ENCODE measurements at regions not wholly inside any gene's neighbourhood (a gene's known extent, or its start where the extent isn't known, plus 50 kb on each side); places are given as distances from the start of the nearest gene placed in this dataset.

- no peaks in the 10 kb centered on the region for H3K4me1 ChIP-seq (ENCODE audit: insufficient read depth, low read length, poor library complexity, severe bottlenecking)
- no peak for TF ChIP-seq CTCF (conservative IDR thresholded peaks at IDR 0.05; ENCODE audit: low read length)
- TF ChIP-seq EZH2phosphoT487 (IDR thresholded peaks at IDR 0.05; ENCODE audit: borderline replicate concordance, low read depth, low read length): no peak
- H3K4me2 ChIP-seq (ENCODE audit: low read length): no peak overlapping the region
- ChIA-PET POLR2A (interaction anchor here (0.6 kb wide), 1 partner anchor 476 kb away, joined by 3 read pairs; no protein-coding TSS in a partner anchor), CTCF (ENCODE audit: unreplicated experiment) (no interaction called here)
- H3K4me3 ChIP-seq (ENCODE audit: low read depth, low read length, poor library complexity, severe bottlenecking): no peak overlapping the region
- H3K27ac ChIP-seq (ENCODE audit: low read depth, low read length, poor library complexity, severe bottlenecking): no peak overlapping the region
- no peaks in the 10 kb centered on the region for H3K9me2 ChIP-seq (ENCODE audit: insufficient read depth, low read length)
- intact Hi-C loops (cut with micrococcal nuclease; ENCODE audit: unreplicated experiment): no loop called here
- DNase-seq (ENCODE audit: low spot score): no peak
- H2AFZ ChIP-seq (ENCODE audit: low read length): no peak overlapping the region
- H3K9me3 ChIP-seq (ENCODE audit: low read length): no peaks in the 10 kb centered on the region
- no TSS peak for BruUV-seq (replicated peaks)
- no peaks in the 10 kb centered on the region for H4K20me1 ChIP-seq (ENCODE audit: insufficient read depth, low read length)
- no peaks in the 10 kb centered on the region for H3K79me2 ChIP-seq (ENCODE audit: insufficient read depth, low read depth, low read length)
- H3K36me3 ChIP-seq (ENCODE audit: insufficient read depth, low read length): no peaks in the 10 kb centered on the region
Observed at GRCh38 chr13:36559375-36559774, 114.4 kb upstream of the SERTM1 start.

DNA sequence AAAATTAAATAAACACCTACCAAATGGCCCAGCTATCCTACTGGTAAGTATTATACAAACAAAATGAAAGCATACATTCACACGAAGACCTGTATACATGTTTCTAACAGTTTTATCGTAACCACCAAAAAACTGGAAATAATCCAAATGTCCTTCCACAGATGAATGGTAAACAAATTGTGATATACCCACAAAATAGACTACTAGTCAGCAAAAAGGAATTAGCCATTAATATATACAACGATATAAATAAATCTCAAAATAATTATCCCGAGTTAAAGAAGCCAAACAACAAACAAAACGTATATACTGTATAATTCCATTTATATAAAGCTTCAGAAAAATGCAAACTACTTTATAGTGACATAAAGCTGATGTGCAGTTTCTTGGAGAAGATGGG is 106.3 kb upstream of the SERTM1 start:
- Histone ChIP-seq H3K27ac (ENCODE audit: low read depth, low read length, poor library complexity, severe bottlenecking) (no peak overlapping the region), H3K4me3 (ENCODE audit: low read depth, low read length, poor library complexity, severe bottlenecking) (no peak overlapping the region), H3K4me1 (ENCODE audit: insufficient read depth, low read length, poor library complexity, severe bottlenecking) (no peaks in the 10 kb centered on the region), H3K9me3 (ENCODE audit: low read length) (no peaks in the 10 kb centered on the region), H3K79me2 (ENCODE audit: insufficient read depth, low read depth, low read length) (no peaks in the 10 kb centered on the region), H3K4me2 (ENCODE audit: low read length) (no peak overlapping the region), H3K9me2 (ENCODE audit: insufficient read depth, low read length) (no peaks in the 10 kb centered on the region), H3K36me3 (ENCODE audit: insufficient read depth, low read length) (no peaks in the 10 kb centered on the region), H4K20me1 (ENCODE audit: insufficient read depth, low read length) (no peaks in the 10 kb centered on the region), H2AFZ (ENCODE audit: low read length) (no peak overlapping the region)
- BruUV-seq (replicated peaks): no TSS peak
- DNase-seq (ENCODE audit: low spot score): no peak
- POLR2A ChIA-PET: no interaction called here
- intact Hi-C loops (cut with micrococcal nuclease; ENCODE audit: unreplicated experiment): no loop called here
- CTCF ChIA-PET (ENCODE audit: unreplicated experiment): no interaction called here
- TF ChIP-seq CTCF (conservative IDR thresholded peaks at IDR 0.05; ENCODE audit: low read length) (no peak), EZH2phosphoT487 (IDR thresholded peaks at IDR 0.05; ENCODE audit: borderline replicate concordance, low read depth, low read length) (no peak)

DNA sequence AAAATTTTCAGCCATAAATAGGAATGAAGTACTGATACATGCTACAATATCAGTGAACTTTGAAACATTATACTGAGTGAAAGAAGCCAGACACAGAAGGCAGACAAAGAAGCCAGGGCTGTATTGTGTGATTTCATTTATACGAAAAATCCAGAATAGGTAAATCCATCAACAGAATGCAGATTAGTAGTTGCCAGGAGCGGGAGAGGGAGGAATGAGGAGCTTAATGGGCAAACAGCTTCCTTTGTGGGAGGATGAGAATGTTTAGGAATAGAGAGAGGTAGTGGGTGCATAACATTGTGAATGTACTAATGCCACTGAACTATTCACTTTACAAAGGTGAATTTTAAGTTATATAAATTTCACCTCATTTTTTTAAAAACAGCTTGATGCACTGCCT is 103.3 kb upstream of the SERTM1 start:
- no peaks in the 10 kb centered on the region for H3K36me3 ChIP-seq (ENCODE audit: insufficient read depth, low read length)
- CTCF ChIA-PET (ENCODE audit: unreplicated experiment): no interaction called here
- H3K27ac ChIP-seq (ENCODE audit: low read depth, low read length, poor library complexity, severe bottlenecking): no peak overlapping the region
- H4K20me1 ChIP-seq (ENCODE audit: insufficient read depth, low read length): no peaks in the 10 kb centered on the region
- no peaks in the 10 kb centered on the region for H3K4me1 ChIP-seq (ENCODE audit: insufficient read depth, low read length, poor library complexity, severe bottlenecking)
- DNase-seq (ENCODE audit: low spot score): no peak
- POLR2A ChIA-PET: interaction anchor here (1.4 kb wide), 1 partner anchor 23 kb away, joined by 4 read pairs; no protein-coding TSS in a partner anchor
- no peak overlapping the region for H2AFZ ChIP-seq (ENCODE audit: low read length)
- BruUV-seq (replicated peaks): no TSS peak
- H3K9me2 ChIP-seq (ENCODE audit: insufficient read depth, low read length): no peaks in the 10 kb centered on the region
- intact Hi-C loops (cut with micrococcal nuclease; ENCODE audit: unreplicated experiment): no loop called here
- H3K79me2 ChIP-seq (ENCODE audit: insufficient read depth, low read depth, low read length): no peaks in the 10 kb centered on the region
- no peak overlapping the region for H3K4me3 ChIP-seq (ENCODE audit: low read depth, low read length, poor library complexity, severe bottlenecking)
- H3K4me2 ChIP-seq (ENCODE audit: low read length): no peak overlapping the region
- no peak for TF ChIP-seq EZH2phosphoT487 (IDR thresholded peaks at IDR 0.05; ENCODE audit: borderline replicate concordance, low read depth, low read length)
- TF ChIP-seq CTCF (conservative IDR thresholded peaks at IDR 0.05; ENCODE audit: low read length): no peak
- H3K9me3 ChIP-seq (ENCODE audit: low read length): no peaks in the 10 kb centered on the region
